ENCODE measurements at regions not wholly inside any gene's neighbourhood (a gene's known extent, or its start where the extent isn't known, plus 50 kb on each side); places are given as distances from the start of the nearest gene placed in this dataset.

DNA sequence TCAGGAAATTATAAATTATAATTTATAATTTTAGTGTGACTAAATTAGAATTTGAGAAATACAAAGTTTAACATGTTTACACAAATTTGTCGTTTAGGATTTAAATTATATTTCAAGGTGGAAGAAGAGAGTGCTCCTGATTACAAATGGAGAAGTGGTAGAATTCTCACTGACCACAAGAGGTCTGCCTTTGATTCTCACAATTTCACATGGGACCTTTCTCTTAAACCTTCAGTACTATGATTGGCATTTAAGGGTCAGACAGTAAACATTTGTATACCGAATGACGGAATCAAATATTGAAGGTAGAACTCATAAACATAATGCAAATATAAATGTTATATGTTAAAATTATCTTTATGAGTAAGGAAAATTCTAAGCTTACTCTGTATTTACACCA lies 171.7 kb downstream of the SLIT2 start:
- no peak for TF ChIP-seq PHB2 (IDR thresholded peaks at IDR 0.05; ENCODE audit: partially characterized antibody)
- TF ChIP-seq, protein P1, sequence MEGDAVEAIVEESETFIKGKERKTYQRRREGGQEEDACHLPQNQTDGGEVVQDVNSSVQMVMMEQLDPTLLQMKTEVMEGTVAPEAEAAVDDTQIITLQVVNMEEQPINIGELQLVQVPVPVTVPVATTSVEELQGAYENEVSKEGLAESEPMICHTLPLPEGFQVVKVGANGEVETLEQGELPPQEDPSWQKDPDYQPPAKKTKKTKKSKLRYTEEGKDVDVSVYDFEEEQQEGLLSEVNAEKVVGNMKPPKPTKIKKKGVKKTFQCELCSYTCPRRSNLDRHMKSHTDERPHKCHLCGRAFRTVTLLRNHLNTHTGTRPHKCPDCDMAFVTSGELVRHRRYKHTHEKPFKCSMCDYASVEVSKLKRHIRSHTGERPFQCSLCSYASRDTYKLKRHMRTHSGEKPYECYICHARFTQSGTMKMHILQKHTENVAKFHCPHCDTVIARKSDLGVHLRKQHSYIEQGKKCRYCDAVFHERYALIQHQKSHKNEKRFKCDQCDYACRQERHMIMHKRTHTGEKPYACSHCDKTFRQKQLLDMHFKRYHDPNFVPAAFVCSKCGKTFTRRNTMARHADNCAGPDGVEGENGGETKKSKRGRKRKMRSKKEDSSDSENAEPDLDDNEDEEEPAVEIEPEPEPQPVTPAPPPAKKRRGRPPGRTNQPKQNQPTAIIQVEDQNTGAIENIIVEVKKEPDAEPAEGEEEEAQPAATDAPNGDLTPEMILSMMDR (CRISPR knock-in tag; IDR thresholded peaks at IDR 0.05) = no peak
